ENCODE measurements at regions not wholly inside any gene's neighbourhood (a gene's known extent, or its start where the extent isn't known, plus 50 kb on each side); places are given as distances from the start of the nearest gene placed in this dataset.

GRCh38 chr2:53455094-53455493 is 312.5 kb upstream of the CHAC2 start:
- no peak overlapping the region for H3K4me3 ChIP-seq (ENCODE audit: low read depth in 1 of 2, low read length in 1 of 2)
- H3K27ac ChIP-seq = no peak overlapping the region
- no peaks in the 10 kb centered on the region for H3K4me1 ChIP-seq (ENCODE audit: control insufficient read depth in 1 of 2, insufficient read depth in 1 of 2, low read depth in 1 of 2, low read length in 1 of 2)
- no peak for TF ChIP-seq CTCF (IDR thresholded peaks at IDR 0.05)
- no peaks in the 10 kb centered on the region for H3K27me3 ChIP-seq
- no peaks in the 10 kb centered on the region for H3K36me3 ChIP-seq
- no peaks in the 10 kb centered on the region for H3K9me3 ChIP-seq

GRCh38 chr2:53452957-53453748 is 314.5 kb upstream of the CHAC2 start:
- no peak for TF ChIP-seq CTCF (IDR thresholded peaks at IDR 0.05)
- Histone ChIP-seq H3K27ac (no peak overlapping the region), H3K9me3 (no peaks in the 10 kb centered on the region), H3K27me3 (no peaks in the 10 kb centered on the region), H3K36me3 (no peaks in the 10 kb centered on the region), H3K4me3 (ENCODE audit: low read depth in 1 of 2, low read length in 1 of 2) (no peak overlapping the region), H3K4me1 (ENCODE audit: control insufficient read depth in 1 of 2, insufficient read depth in 1 of 2, low read depth in 1 of 2, low read length in 1 of 2) (no peaks in the 10 kb centered on the region)

GRCh38 chr2:53452400-53452799 is 315.2 kb upstream of the CHAC2 start:
- Histone ChIP-seq H3K27me3 (no peaks in the 10 kb centered on the region), H3K9me3 (no peaks in the 10 kb centered on the region), H3K36me3 (no peaks in the 10 kb centered on the region), H3K27ac (no peak overlapping the region), H3K4me1 (ENCODE audit: control insufficient read depth in 1 of 2, insufficient read depth in 1 of 2, low read depth in 1 of 2, low read length in 1 of 2) (no peaks in the 10 kb centered on the region), H3K4me3 (ENCODE audit: low read depth in 1 of 2, low read length in 1 of 2) (no peak overlapping the region)
- no peak for TF ChIP-seq CTCF (IDR thresholded peaks at IDR 0.05)

GRCh38 chr2:53450923-53451322 is 316.7 kb upstream of the CHAC2 start:
- Histone ChIP-seq H3K4me1 (ENCODE audit: control insufficient read depth in 1 of 2, insufficient read depth in 1 of 2, low read depth in 1 of 2, low read length in 1 of 2) (no peaks in the 10 kb centered on the region), H3K27ac (no peak overlapping the region), H3K4me3 (ENCODE audit: low read depth in 1 of 2, low read length in 1 of 2) (no peak overlapping the region), H3K27me3 (no peaks in the 10 kb centered on the region), H3K36me3 (no peaks in the 10 kb centered on the region), H3K9me3 (no peaks in the 10 kb centered on the region)
- TF ChIP-seq CTCF (IDR thresholded peaks at IDR 0.05) = no peak

GRCh38 chr2:53448591-53448990 is 319.0 kb upstream of the CHAC2 start:
- H3K9me3 ChIP-seq = no peaks in the 10 kb centered on the region
- no peak overlapping the region for H3K27ac ChIP-seq
- H3K4me1 ChIP-seq (ENCODE audit: control insufficient read depth in 1 of 2, insufficient read depth in 1 of 2, low read depth in 1 of 2, low read length in 1 of 2) = no peaks in the 10 kb centered on the region
- H3K27me3 ChIP-seq = no peaks in the 10 kb centered on the region
- H3K36me3 ChIP-seq = no peaks in the 10 kb centered on the region
- TF ChIP-seq CTCF (IDR thresholded peaks at IDR 0.05) = no peak
- H3K4me3 ChIP-seq (ENCODE audit: low read depth in 1 of 2, low read length in 1 of 2) = no peak overlapping the region
